IMR-90 (cell line): ENCODE measurements at regions not wholly inside any gene's neighbourhood (a gene's known extent, or its start where the extent isn't known, plus 50 kb on each side); places are given as distances from the start of the nearest gene placed in this dataset.

ENCODE experiments used
- ATAC-seq: fragments of 200-7000 bp; cut with Tn5 transposase; 2 replicates; pipeline ENCODE4 v1.9.1; 2020; ENCODE audit warnings: low read depth, mild to moderate bottlenecking, moderate library complexity
- BruUV-seq: library from RNA; stranded (reverse); fragments of 400-500 nt; replicated peaks from 2 replicates; lab custom pipeline; 2021; lab: Mats Ljungman, UMichigan
- CTCF ChIA-PET: fragments of 300-600 bp; formaldehyde crosslinking; extraction: SDS; loops from one replicate; lab custom pipeline; 2021; ENCODE audit warnings: antibody characterized with exemption; lab: Yijun Ruan, JAX
- POLR2A ChIA-PET: fragments of 300-600 bp; sonication (Branson Sonifier 250); formaldehyde crosslinking; loops from one replicate; lab custom pipeline; 2022; ENCODE audit warnings: antibody characterized with exemption; ENCODE audit not compliant: unreplicated experiment; lab: Charles Lee
- DNase-seq: peaks from one replicate; pipeline ENCODE4 v3.0.0; 2013
- H2AFZ ChIP-seq: replicated peaks from 2 replicates; pipeline ENCODE3; 2013; ENCODE audit warnings: low read length, mild to moderate bottlenecking; ENCODE audit not compliant: poor library complexity
- H2AK5ac ChIP-seq: 2 replicates; pipeline ENCODE4 v1.6.1; 2013; ENCODE audit warnings: low read depth, low read length, inconsistent platforms
- H2AK9ac ChIP-seq: replicated peaks from 2 replicates; pipeline ENCODE3; 2013; ENCODE audit warnings: mild to moderate bottlenecking, low read depth, low read length, moderate library complexity; ENCODE audit not compliant: poor library complexity
- H2BK120ac ChIP-seq: 2 replicates; pipeline ENCODE4 v1.6.1; 2013; ENCODE audit warnings: low read depth, low read length, inconsistent platforms
- H2BK15ac ChIP-seq: 3 replicates; pipeline ENCODE4 v1.6.1; 2013; ENCODE audit warnings: low read depth, low read length, inconsistent platforms
- H2BK20ac ChIP-seq: 2 replicates; pipeline ENCODE4 v1.6.1; 2013; ENCODE audit warnings: low read depth, mild to moderate bottlenecking, inconsistent platforms, low read length, moderate library complexity
- H2BK5ac ChIP-seq: 2 replicates; pipeline ENCODE4 v1.6.1; 2013; ENCODE audit warnings: mild to moderate bottlenecking, low read depth, low read length, inconsistent platforms; ENCODE audit not compliant: poor library complexity, severe bottlenecking
- H3K14ac ChIP-seq: replicated peaks from 2 replicates; pipeline ENCODE4 v1.6.1; 2013; ENCODE audit warnings: low read depth, low read length, inconsistent platforms
- H3K18ac ChIP-seq: 2 replicates; pipeline ENCODE4 v1.6.1; 2013; ENCODE audit warnings: low read depth, low read length, control low read depth
- H3K23ac ChIP-seq: 2 replicates; pipeline ENCODE4 v1.6.1; 2013; ENCODE audit warnings: low read depth, low read length, inconsistent platforms
- H3K27ac ChIP-seq: 2 replicates; pipeline ENCODE4 v1.5.1; 2013; ENCODE audit warnings: mild to moderate bottlenecking, control low read depth, low read length; ENCODE audit not compliant: insufficient read depth
- H3K27me3 ChIP-seq: 2 replicates; pipeline ENCODE4 v1.6.1; 2013; ENCODE audit warnings: low read length; ENCODE audit not compliant: control insufficient read depth, insufficient read depth
- H3K36me3 ChIP-seq: 2 replicates; pipeline ENCODE4 v1.6.1; 2013; ENCODE audit warnings: low read length, mixed read lengths; ENCODE audit not compliant: control insufficient read depth, insufficient read depth
- H3K4ac ChIP-seq: 2 replicates; pipeline ENCODE4 v1.6.1; 2013; ENCODE audit warnings: low read depth, low read length, inconsistent platforms
- H3K4me1 ChIP-seq: 2 replicates; pipeline ENCODE4 v1.6.1; 2013; ENCODE audit warnings: low read length, mixed read lengths; ENCODE audit not compliant: control insufficient read depth, insufficient read depth
- H3K4me2 ChIP-seq: 2 replicates; pipeline ENCODE4 v1.6.1; 2013; ENCODE audit warnings: low read depth, mild to moderate bottlenecking, control low read depth, low read length, moderate library complexity
- H3K4me3 ChIP-seq: 2 replicates; pipeline ENCODE4 v1.5.1; 2013; ENCODE audit warnings: low read depth, mild to moderate bottlenecking, control low read depth, low read length, moderate library complexity; ENCODE audit not compliant: insufficient read depth
- H3K56ac ChIP-seq: 2 replicates; pipeline ENCODE4 v1.6.1; 2013; ENCODE audit warnings: low read length, inconsistent platforms; ENCODE audit not compliant: insufficient read depth; ENCODE audit errors: extremely low read depth
- H3K79me1 ChIP-seq, 2 experiments: 2 replicates each; pipeline ENCODE4 v1.6.1; 2013; ENCODE audit warnings: low read length in 2 of 2, inconsistent platforms in 1 of 2, low read depth in 1 of 2
- H3K9ac ChIP-seq: 2 replicates; pipeline ENCODE4 v1.6.1; 2013; ENCODE audit warnings: low read depth, low read length, control low read depth
- H3K9me1 ChIP-seq: 2 replicates; pipeline ENCODE4 v1.6.1; 2013; ENCODE audit warnings: low read length, inconsistent platforms; ENCODE audit not compliant: insufficient read depth
- H3K9me3 ChIP-seq: 2 replicates; pipeline ENCODE4 v1.6.1; 2013; ENCODE audit warnings: low read length; ENCODE audit not compliant: control insufficient read depth, insufficient read depth
- H4K20me1 ChIP-seq: 2 replicates; pipeline ENCODE4 v1.6.1; 2013; ENCODE audit warnings: low read length, inconsistent platforms; ENCODE audit not compliant: insufficient read depth
- H4K5ac ChIP-seq: 2 replicates; pipeline ENCODE4 v1.6.1; 2013; ENCODE audit warnings: mild to moderate bottlenecking, low read depth, low read length, control low read depth
- H4K8ac ChIP-seq, 2 experiments: 2 replicates each; pipeline ENCODE4 v1.6.1; 2013; ENCODE audit warnings: low read depth in 2 of 2, low read length in 2 of 2, control low read depth in 1 of 2, inconsistent platforms in 1 of 2
- H4K91ac ChIP-seq: 2 replicates; pipeline ENCODE4 v1.6.1; 2013; ENCODE audit warnings: low read depth, low read length, inconsistent platforms; ENCODE audit not compliant: insufficient read depth
- CEBPB ChIP-seq: IDR thresholded peaks from 2 replicates; pipeline ENCODE4 v1.6.1; 2012; ENCODE audit warnings: low read depth, low read length, improper control_type of control experiment
- MAZ ChIP-seq: IDR thresholded peaks from 2 replicates; pipeline ENCODE4 v1.6.1; 2012; ENCODE audit warnings: low read depth, mild to moderate bottlenecking, low read length, improper control_type of control experiment, moderate library complexity, borderline replicate concordance
- RFX5 ChIP-seq: IDR thresholded peaks from 2 replicates; pipeline ENCODE4 v1.8.0; 2012; ENCODE audit warnings: low read depth, mild to moderate bottlenecking, low read length, moderate library complexity
- WGBS, 2 experiments: methylation state at CpG; one replicate each; pipeline versions ENCODE4 v1.1.5 to v1.1.7; 2013; ENCODE audit warnings: missing lambda C conversion rate in 2 of 2; ENCODE audit not compliant: insufficient read length in 1 of 2; ENCODE audit errors: extremely low coverage in 2 of 2; 5-methylcytosine and 5-hydroxymethylcytosine counted together
- dilution Hi-C: fragments of 300-500 bp; cut with HindIII; formaldehyde crosslinking; loops from one replicate; pipeline ENCODE4 v1.14.3; 2018; ENCODE audit warnings: low sequenced_read_pairs; ENCODE audit not compliant: unreplicated experiment
- in situ Hi-C: fragments of 300-500 bp; cut with MboI; formaldehyde crosslinking; loops from 3 replicates; pipeline ENCODE4 v1.14.3; 2019; ENCODE audit warnings: low sequenced_read_pairs, inconsistent platforms, mixed read lengths
- intact Hi-C: fragments of 100-400 bp; cut with micrococcal nuclease; formaldehyde crosslinking; loops from 2 replicates; pipeline ENCODE4 v1.10.0; 2022
- TF ChIP-seq, protein P1 (sequence below): conservative IDR thresholded peaks from 2 replicates; pipeline ENCODE4 v1.5.1; 2012; ENCODE audit warnings: mild to moderate bottlenecking, low read depth, low read length, improper control_type of control experiment
- TF ChIP-seq, protein P2 (sequence below): fragments of 150-350 bp; IDR thresholded peaks from 2 replicates; pipeline ENCODE4 v1.6.1; 2017; ENCODE audit warnings: mild to moderate bottlenecking, antibody characterized with exemption, low read length, low read depth

DNA sequence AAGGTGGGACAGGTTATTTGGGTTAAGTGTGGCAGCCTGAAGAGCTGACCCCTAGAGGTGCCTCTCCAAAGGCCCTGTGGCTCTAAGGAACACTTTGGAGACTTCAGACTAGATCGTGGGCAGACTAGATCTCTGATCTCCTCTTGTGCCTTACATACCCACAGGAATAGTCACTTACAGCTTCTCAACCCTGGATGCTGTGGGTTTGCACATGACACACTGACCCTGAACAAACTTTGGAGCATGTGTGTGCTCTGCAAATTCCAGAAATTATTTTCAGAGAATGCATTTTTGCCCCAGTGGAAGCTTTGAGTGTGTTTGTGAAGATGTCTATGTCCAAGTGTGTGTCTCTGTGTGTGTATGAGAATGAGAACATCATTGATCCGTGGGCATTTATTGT is 119.6 kb downstream of the EMX2 start:
- H3K27ac ChIP-seq = no peak overlapping the region
- no peak overlapping the region for H4K8ac ChIP-seq
- no peak overlapping the region for H2BK20ac ChIP-seq
- BruUV-seq = no TSS peak
- peaks cover 30% of the 10 kb centered on the region for H3K9me3 ChIP-seq
- no peak overlapping the region for H2BK15ac ChIP-seq
- no peak overlapping the region for H3K18ac ChIP-seq
- ATAC-seq (no peak), DNase-seq (no peak)
- no peak overlapping the region for H3K9ac ChIP-seq
- no peak overlapping the region for H2AFZ ChIP-seq
- no peak overlapping the region for H3K4me2 ChIP-seq
- 40% methylated on average over 2 of the region's 2 CpGs; no CpG with 5 or more reads in 1 of the 2 experiments for WGBS, 2 experiments
- H2BK5ac ChIP-seq = no peak overlapping the region
- H3K14ac ChIP-seq = no peak overlapping the region
- TF ChIP-seq RFX5 (no peak), CEBPB (no peak), MAZ (no peak)
- TF ChIP-seq, protein P1, sequence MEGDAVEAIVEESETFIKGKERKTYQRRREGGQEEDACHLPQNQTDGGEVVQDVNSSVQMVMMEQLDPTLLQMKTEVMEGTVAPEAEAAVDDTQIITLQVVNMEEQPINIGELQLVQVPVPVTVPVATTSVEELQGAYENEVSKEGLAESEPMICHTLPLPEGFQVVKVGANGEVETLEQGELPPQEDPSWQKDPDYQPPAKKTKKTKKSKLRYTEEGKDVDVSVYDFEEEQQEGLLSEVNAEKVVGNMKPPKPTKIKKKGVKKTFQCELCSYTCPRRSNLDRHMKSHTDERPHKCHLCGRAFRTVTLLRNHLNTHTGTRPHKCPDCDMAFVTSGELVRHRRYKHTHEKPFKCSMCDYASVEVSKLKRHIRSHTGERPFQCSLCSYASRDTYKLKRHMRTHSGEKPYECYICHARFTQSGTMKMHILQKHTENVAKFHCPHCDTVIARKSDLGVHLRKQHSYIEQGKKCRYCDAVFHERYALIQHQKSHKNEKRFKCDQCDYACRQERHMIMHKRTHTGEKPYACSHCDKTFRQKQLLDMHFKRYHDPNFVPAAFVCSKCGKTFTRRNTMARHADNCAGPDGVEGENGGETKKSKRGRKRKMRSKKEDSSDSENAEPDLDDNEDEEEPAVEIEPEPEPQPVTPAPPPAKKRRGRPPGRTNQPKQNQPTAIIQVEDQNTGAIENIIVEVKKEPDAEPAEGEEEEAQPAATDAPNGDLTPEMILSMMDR = no peak
- TF ChIP-seq, protein P2, sequence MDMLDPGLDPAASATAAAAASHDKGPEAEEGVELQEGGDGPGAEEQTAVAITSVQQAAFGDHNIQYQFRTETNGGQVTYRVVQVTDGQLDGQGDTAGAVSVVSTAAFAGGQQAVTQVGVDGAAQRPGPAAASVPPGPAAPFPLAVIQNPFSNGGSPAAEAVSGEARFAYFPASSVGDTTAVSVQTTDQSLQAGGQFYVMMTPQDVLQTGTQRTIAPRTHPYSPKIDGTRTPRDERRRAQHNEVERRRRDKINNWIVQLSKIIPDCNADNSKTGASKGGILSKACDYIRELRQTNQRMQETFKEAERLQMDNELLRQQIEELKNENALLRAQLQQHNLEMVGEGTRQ = no peak
- H3K4me3 ChIP-seq = no peak overlapping the region
- dilution Hi-C loops (no loop called here), intact Hi-C loops (no loop called here), in situ Hi-C loops (no loop called here)
- no peak overlapping the region for H3K4ac ChIP-seq
- no peaks in the 10 kb centered on the region for H3K36me3 ChIP-seq
- no peak overlapping the region for H2BK120ac ChIP-seq
- POLR2A ChIA-PET = no interaction called here
- CTCF ChIA-PET = no interaction called here
- no peak overlapping the region for H4K5ac ChIP-seq
- H3K9me1 ChIP-seq = no peaks in the 10 kb centered on the region
- no peaks in the 10 kb centered on the region for H3K27me3 ChIP-seq
- no peaks in the 10 kb centered on the region for H3K4me1 ChIP-seq
- no peaks in the 10 kb centered on the region for H3K79me1 ChIP-seq
- H3K23ac ChIP-seq = no peak overlapping the region
- H4K20me1 ChIP-seq = no peaks in the 10 kb centered on the region
- no peak overlapping the region for H2AK9ac ChIP-seq
- no peak overlapping the region for H4K91ac ChIP-seq
- H3K56ac ChIP-seq = no peak overlapping the region
- no peak overlapping the region for H2AK5ac ChIP-seq
